GM23248 (cell line): ENCODE measurements at regions not wholly inside any gene's neighbourhood (a gene's known extent, or its start where the extent isn't known, plus 50 kb on each side); places are given as distances from the start of the nearest gene placed in this dataset.

Experiments used
- DNase-seq: peaks from one replicate; pipeline ENCODE4 v3.0.0-alpha.2; 2015
- H2AFZ ChIP-seq: fragments of 200-600 bp; sonication (generic); 2 replicates; pipeline ENCODE4 v1.6.1; 2016; ENCODE audit warnings: antibody characterized with exemption
- H3F3A ChIP-seq: fragments of 200-600 bp; sonication (generic); 2 replicates; pipeline ENCODE4 v1.6.1; 2016; ENCODE audit warnings: mild to moderate bottlenecking, antibody characterized with exemption, mixed run types; ENCODE audit not compliant: insufficient read depth
- H3K27ac ChIP-seq: fragments of 200-600 bp; sonication (generic); 2 replicates; pipeline ENCODE4 v1.5.1; 2016; ENCODE audit warnings: mild to moderate bottlenecking
- H3K27me3 ChIP-seq: fragments of 200-600 bp; sonication (generic); replicated peaks from 2 replicates; pipeline ENCODE4 v1.6.1; 2016; ENCODE audit warnings: mild to moderate bottlenecking; ENCODE audit not compliant: insufficient read depth
- H3K36me3 ChIP-seq: fragments of 200-600 bp; sonication (generic); 2 replicates; pipeline ENCODE4 v1.6.1; 2016; ENCODE audit warnings: low read depth, mild to moderate bottlenecking
- H3K4me1 ChIP-seq: fragments of 200-600 bp; sonication (generic); 2 replicates; pipeline ENCODE4 v1.6.1; 2016; ENCODE audit warnings: mild to moderate bottlenecking; ENCODE audit not compliant: insufficient read depth
- H3K4me2 ChIP-seq: fragments of 200-600 bp; sonication (generic); one replicate; pipeline ENCODE4 v1.6.1; 2016; ENCODE audit warnings: mild to moderate bottlenecking; ENCODE audit not compliant: unreplicated experiment
- H3K4me3 ChIP-seq: fragments of 200-600 bp; sonication (generic); 2 replicates; pipeline ENCODE4 v1.5.1; 2016; ENCODE audit warnings: mild to moderate bottlenecking
- H3K79me2 ChIP-seq: fragments of 200-600 bp; sonication (generic); 2 replicates; pipeline ENCODE4 v1.6.1; 2016; ENCODE audit warnings: mild to moderate bottlenecking; ENCODE audit not compliant: insufficient read depth
- H3K9ac ChIP-seq: fragments of 200-600 bp; sonication (generic); 2 replicates; pipeline ENCODE4 v1.6.1; 2016; ENCODE audit warnings: mild to moderate bottlenecking
- H3K9me2 ChIP-seq: fragments of 200-600 bp; sonication (generic); 2 replicates; pipeline ENCODE4 v1.6.1; 2016; ENCODE audit warnings: mixed run types, mild to moderate bottlenecking, moderate library complexity; ENCODE audit not compliant: insufficient read depth
- H3K9me3 ChIP-seq: fragments of 200-600 bp; sonication (generic); one replicate; pipeline ENCODE4 v1.6.1; 2017; ENCODE audit warnings: low read depth
- H4K20me1 ChIP-seq: fragments of 200-600 bp; sonication (generic); 2 replicates; pipeline ENCODE4 v1.6.0; 2016; ENCODE audit not compliant: insufficient read depth
- EZH2 ChIP-seq: fragments of 200-600 bp; sonication (generic); IDR thresholded peaks from 2 replicates; pipeline ENCODE4 v1.6.1; 2018; ENCODE audit warnings: antibody characterized with exemption, mild to moderate bottlenecking; ENCODE audit not compliant: insufficient read depth, poor library complexity, severe bottlenecking
- EZH2phosphoT487 ChIP-seq: fragments of 200-600 bp; sonication (generic); IDR thresholded peaks from 2 replicates; pipeline ENCODE4 v1.6.1; 2018; ENCODE audit warnings: antibody characterized with exemption, moderate library complexity, mild to moderate bottlenecking, low read depth; ENCODE audit not compliant: insufficient read depth
- WGBS, 2 experiments: methylation state at CpG; one replicate each; pipeline ENCODE4 v1.1.6; 2015 to 2017; ENCODE audit warnings: low lambda C conversion rate in 2 of 2, low coverage in 1 of 2; ENCODE audit errors: missing lambda C conversion rate in 2 of 2; 5-methylcytosine and 5-hydroxymethylcytosine counted together
- in situ Hi-C: fragments of 300-500 bp; cut with MboI; formaldehyde crosslinking; loops from 2 replicates; pipeline ENCODE4 v1.15.0; 2020

- WGBS, 2 experiments, result 0 to 2% methylated on average over 10 to 21 of the region's 21 CpGs
- no peak for DNase-seq
- Histone ChIP-seq H2AFZ (peak overlapping the region; percentile 82), H3F3A (peaks cover 7% of the 10 kb centered on the region), H3K27ac (no peak overlapping the region), H3K4me1 (peaks cover 9% of the 10 kb centered on the region; the same call in 1 of the 2 replicates), H3K4me2 (peak overlapping the region; percentile 77), H3K9me3 (no peaks in the 10 kb centered on the region), H3K36me3 (no peaks in the 10 kb centered on the region), H3K79me2 (no peaks in the 10 kb centered on the region), H3K9ac (no peak overlapping the region), H3K9me2 (no peaks in the 10 kb centered on the region), H3K27me3 (peaks cover 24% of the 10 kb centered on the region), H3K4me3 (peak overlapping the region; percentile 76), H4K20me1 (no peaks in the 10 kb centered on the region)
- TF ChIP-seq EZH2phosphoT487 (no peak), EZH2 (no peak)
- in situ Hi-C loops, result no loop called here
Observed at GRCh38 chr4:24472161-24472510, 112.2 kb downstream of the DHX15 start.

DNA sequence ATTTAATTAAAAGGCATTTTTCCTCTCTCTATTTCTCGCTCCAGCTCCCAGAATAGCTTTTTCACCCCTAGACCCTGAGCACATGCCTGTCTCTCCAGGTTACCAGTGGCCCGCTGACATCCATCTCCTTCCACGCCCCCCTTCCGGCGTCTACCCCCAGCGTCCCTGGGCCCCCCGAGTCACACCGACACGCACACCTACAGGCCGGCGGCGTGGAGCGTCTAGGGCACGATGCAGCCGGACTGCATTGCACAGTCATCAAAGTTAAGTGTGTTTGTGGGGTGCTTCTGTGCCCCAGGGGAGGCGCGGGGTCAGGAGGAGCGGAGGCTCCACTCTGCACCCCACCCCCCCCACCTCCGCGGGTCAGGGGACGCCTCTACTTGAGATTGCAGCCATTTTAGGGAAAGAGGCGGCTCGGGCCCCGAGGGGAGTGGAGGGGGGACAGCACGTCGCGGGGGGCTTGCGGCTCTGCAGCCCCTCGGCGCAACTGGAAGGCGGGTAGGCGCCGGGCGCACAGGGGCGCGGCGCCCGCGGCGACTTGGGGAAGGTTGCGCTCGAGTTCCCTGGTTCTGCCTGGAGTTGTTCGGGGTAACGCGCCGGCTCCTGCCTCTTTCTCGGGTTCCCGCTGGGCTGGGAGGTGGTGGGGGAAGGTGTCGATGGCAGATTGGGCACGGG, 112.7 kb downstream of the DHX15 start:
- no peak overlapping the region for H3K9ac ChIP-seq
- H3K9me3 ChIP-seq, result no peaks in the 10 kb centered on the region
- DNase-seq, result peak; percentile 34
- H3K27ac ChIP-seq, result no peak overlapping the region
- H3F3A ChIP-seq, result peaks cover 7% of the 10 kb centered on the region
- no peaks in the 10 kb centered on the region for H3K9me2 ChIP-seq
- in situ Hi-C loops, result no loop called here
- peaks cover 9% of the 10 kb centered on the region; the same call in 1 of the 2 replicates for H3K4me1 ChIP-seq
- peak overlapping the region; percentile 76 for H3K4me3 ChIP-seq
- TF ChIP-seq EZH2phosphoT487 (no peak), EZH2 (no peak)
- no peaks in the 10 kb centered on the region for H3K36me3 ChIP-seq
- peaks cover 24% of the 10 kb centered on the region for H3K27me3 ChIP-seq
- H3K79me2 ChIP-seq, result no peaks in the 10 kb centered on the region
- WGBS, 2 experiments, result 1% methylated on average over 40 to 50 of the region's 50 CpGs
- H2AFZ ChIP-seq, result peak overlapping the region; percentile 82
- H4K20me1 ChIP-seq, result no peaks in the 10 kb centered on the region
- H3K4me2 ChIP-seq, result peak overlapping the region; percentile 83

DNA sequence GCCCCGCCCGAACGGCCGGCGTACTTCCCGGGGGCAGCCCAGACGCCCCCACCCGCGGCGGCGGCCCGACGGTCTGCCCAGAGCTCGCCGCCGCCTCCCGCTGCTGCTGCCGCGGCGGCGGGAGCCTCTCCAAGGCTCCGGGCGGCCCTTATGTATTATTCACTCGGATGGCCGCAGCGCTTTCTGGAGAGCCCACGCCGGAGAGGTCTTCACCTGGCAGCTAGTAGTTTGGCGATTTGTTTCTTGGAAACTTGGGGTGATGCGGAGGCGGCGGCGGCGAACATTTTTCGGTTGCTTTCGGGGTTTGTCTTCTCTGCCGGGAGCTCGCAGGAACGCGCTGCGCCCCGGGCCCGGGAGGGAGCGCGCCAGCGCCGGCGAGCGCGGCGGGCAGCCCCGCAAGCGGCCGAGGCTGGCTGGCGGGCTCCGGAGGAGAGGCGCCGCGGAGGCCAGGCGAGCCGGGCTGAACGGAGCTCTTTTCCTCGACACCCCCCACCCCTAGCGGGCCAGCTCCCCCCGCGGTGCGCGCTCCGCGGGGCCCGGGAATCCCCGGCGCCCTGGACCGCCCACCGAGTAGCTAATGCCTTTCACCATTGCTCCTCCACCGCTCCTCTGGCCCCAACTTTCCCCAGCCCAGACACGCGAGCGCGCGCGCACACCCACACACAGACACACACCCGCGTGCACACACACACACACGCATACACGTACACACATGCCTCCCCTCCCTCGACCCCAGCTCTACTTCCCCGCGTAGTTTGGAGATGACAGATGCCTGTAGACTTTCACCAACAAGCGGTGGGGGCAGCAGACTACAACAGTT, 113.5 kb downstream of the DHX15 start:
- H3K27me3 ChIP-seq, result peaks cover 28% of the 10 kb centered on the region
- H3K9ac ChIP-seq, result no peak overlapping the region
- WGBS, 2 experiments, result 0 to 1% methylated on average over 70 to 72 of the region's 90 CpGs
- peaks cover 9% of the 10 kb centered on the region; the same call in 1 of the 2 replicates for H3K4me1 ChIP-seq
- peak overlapping the region; percentile 76 for H3K4me3 ChIP-seq
- H3K79me2 ChIP-seq, result no peaks in the 10 kb centered on the region
- H3F3A ChIP-seq, result peaks cover 7% of the 10 kb centered on the region
- TF ChIP-seq EZH2 (peak; percentile 6), EZH2phosphoT487 (no peak)
- H3K27ac ChIP-seq, result no peak overlapping the region
- peak; percentile 66 for DNase-seq
- no peaks in the 10 kb centered on the region for H3K9me2 ChIP-seq
- in situ Hi-C loops, result no loop called here
- H2AFZ ChIP-seq, result peak overlapping the region; percentile 82
- peak overlapping the region; percentile 83 for H3K4me2 ChIP-seq
- H4K20me1 ChIP-seq, result no peaks in the 10 kb centered on the region
- H3K9me3 ChIP-seq, result no peaks in the 10 kb centered on the region
- no peaks in the 10 kb centered on the region for H3K36me3 ChIP-seq

DNA sequence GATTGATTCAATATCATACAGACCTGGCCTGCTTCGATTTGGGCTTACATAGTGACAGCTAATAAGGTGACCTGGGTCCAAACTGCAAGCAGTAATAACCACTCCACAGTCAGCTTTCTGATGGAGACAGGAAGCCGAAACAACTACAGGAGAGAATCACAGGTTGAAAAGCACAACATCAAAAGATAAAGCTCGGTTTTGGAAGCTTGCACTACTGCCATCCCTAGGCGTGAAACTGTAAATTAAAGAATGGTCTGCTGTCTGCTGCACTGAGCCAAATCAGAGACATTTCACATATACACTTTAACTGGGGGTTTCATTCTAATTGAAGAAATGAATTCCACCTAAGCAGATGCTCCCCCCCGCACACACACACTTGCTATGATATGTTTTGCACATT, 116.3 kb downstream of the DHX15 start:
- no peaks in the 10 kb centered on the region for H3K36me3 ChIP-seq
- H3K9ac ChIP-seq, result no peak overlapping the region
- no peak for DNase-seq
- no peak overlapping the region for H2AFZ ChIP-seq
- H4K20me1 ChIP-seq, result no peaks in the 10 kb centered on the region
- H3K4me3 ChIP-seq, result no peak overlapping the region
- no peaks in the 10 kb centered on the region for H3K79me2 ChIP-seq
- no peak overlapping the region for H3K4me2 ChIP-seq
- H3K4me1 ChIP-seq, result peaks cover 6% of the 10 kb centered on the region; the same call in 1 of the 2 replicates
- TF ChIP-seq EZH2 (no peak), EZH2phosphoT487 (no peak)
- H3F3A ChIP-seq, result no peaks in the 10 kb centered on the region
- H3K27ac ChIP-seq, result no peak overlapping the region
- H3K9me3 ChIP-seq, result no peaks in the 10 kb centered on the region
- in situ Hi-C loops, result no loop called here
- H3K9me2 ChIP-seq, result no peaks in the 10 kb centered on the region
- peaks cover 43% of the 10 kb centered on the region for H3K27me3 ChIP-seq
- WGBS, 2 experiments, result 81 to 87% methylated on average over 5 of the region's 5 CpGs
